H1 (cell line): ENCODE measurements at regions not wholly inside any gene's neighbourhood (a gene's known extent, or its start where the extent isn't known, plus 50 kb on each side); places are given as distances from the start of the nearest gene placed in this dataset.

ENCODE experiments used
- CTCF ChIA-PET: fragments of 300-600 bp; sonication (Branson Sonifier 250); formaldehyde crosslinking; loops from one replicate; lab custom pipeline; 2021; ENCODE audit not compliant: partially characterized antibody; lab: Charles Lee
- POLR2A ChIA-PET: fragments of 300-600 bp; sonication (Branson Sonifier 250); formaldehyde crosslinking; loops from one replicate; lab custom pipeline; 2021; ENCODE audit warnings: inconsistent platforms; ENCODE audit not compliant: partially characterized antibody; lab: Charles Lee
- DNase-seq, 2 experiments: peaks; one replicate each; pipeline versions ENCODE4 v3.0.0 to v3.0.0-alpha.2; 2010 to 2022; ENCODE audit warnings: low spot score in 2 of 2, low read depth in 1 of 2, mixed read lengths in 1 of 2
- FAIRE-seq: peaks from 2 replicates; lab custom pipeline; 2011; peaks lifted over from hg19 to GRCh38; lab: Jason Lieb, UNC
- H2AFZ ChIP-seq: 2 replicates; pipeline ENCODE4 v1.8.1; 2012; ENCODE audit warnings: low read length, inconsistent platforms
- H2AK5ac ChIP-seq: 2 replicates; pipeline ENCODE4 v1.6.1; 2013; ENCODE audit warnings: low read depth, low read length
- H2BK120ac ChIP-seq: replicated peaks from 2 replicates; pipeline ENCODE3; 2013; ENCODE audit warnings: low read depth, low read length, inconsistent platforms
- H2BK12ac ChIP-seq: 2 replicates; pipeline ENCODE4 v1.6.1; 2013; ENCODE audit warnings: low read depth, low read length
- H2BK15ac ChIP-seq: 2 replicates; pipeline ENCODE4 v1.6.1; 2013; ENCODE audit warnings: low read length
- H2BK20ac ChIP-seq: 2 replicates; pipeline ENCODE4 v1.6.1; 2013; ENCODE audit warnings: low read length
- H2BK5ac ChIP-seq: 2 replicates; pipeline ENCODE4 v1.6.1; 2013; ENCODE audit warnings: low read depth, low read length
- H3K14ac ChIP-seq: 2 replicates; pipeline ENCODE4 v1.6.1; 2013; ENCODE audit warnings: inconsistent platforms; ENCODE audit not compliant: insufficient read length
- H3K18ac ChIP-seq: 2 replicates; pipeline ENCODE4 v1.6.1; 2013; ENCODE audit warnings: low read length; ENCODE audit errors: extremely low read depth
- H3K23ac ChIP-seq: 2 replicates; pipeline ENCODE4 v1.6.1; 2013; ENCODE audit warnings: inconsistent platforms; ENCODE audit not compliant: insufficient read length
- H3K23me2 ChIP-seq: 2 replicates; pipeline ENCODE4 v1.6.1; 2013; ENCODE audit warnings: low read depth, low read length
- H3K27ac ChIP-seq: 2 replicates; pipeline ENCODE4 v1.6.1; 2011; ENCODE audit warnings: low read depth, low read length, inconsistent platforms
- H3K27me3 ChIP-seq, 4 experiments: replicated peaks in 1 of 4; 1 replicate in 1 of 4; 2 replicates in 3 of 4; pipeline versions ENCODE4 v1.6.1 to v1.8.1; 2011 to 2013; ENCODE audit warnings: low read length in 3 of 4, mild to moderate bottlenecking in 3 of 4, inconsistent platforms in 2 of 4, mixed read lengths in 2 of 4, moderate library complexity in 1 of 4; ENCODE audit not compliant: control insufficient read depth in 3 of 4, insufficient read depth in 3 of 4; ENCODE audit errors: extremely low read depth in 1 of 4
- H3K36me3 ChIP-seq, 4 experiments: 2 replicates each; pipeline versions ENCODE4 v1.6.1 to v1.8.1; 2011 to 2013; ENCODE audit warnings: mild to moderate bottlenecking in 4 of 4, low read length in 3 of 4, moderate library complexity in 2 of 4, control low read depth in 1 of 4, inconsistent platforms in 1 of 4; ENCODE audit not compliant: insufficient read depth in 4 of 4, control insufficient read depth in 2 of 4
- H3K4ac ChIP-seq: replicated peaks from 2 replicates; pipeline ENCODE3; 2013; ENCODE audit warnings: low read length, low read depth, mixed read lengths, inconsistent platforms; ENCODE audit not compliant: insufficient read length
- H3K4me1 ChIP-seq, 4 experiments: replicated peaks in 1 of 4; 1 replicate in 1 of 4; 2 replicates in 3 of 4; pipeline versions ENCODE4 v1.6.1 to v1.8.1; 2011 to 2013; ENCODE audit warnings: low read length in 3 of 4, inconsistent platforms in 2 of 4, mixed read lengths in 1 of 4; ENCODE audit not compliant: insufficient read depth in 4 of 4, control insufficient read depth in 3 of 4
- H3K4me2 ChIP-seq, 2 experiments: 2 replicates each; pipeline versions ENCODE4 v1.6.1 to v1.8.1; 2011 to 2013; ENCODE audit warnings: low read depth in 2 of 2, low read length in 2 of 2, control low read depth in 1 of 2, inconsistent platforms in 1 of 2, mild to moderate bottlenecking in 1 of 2; ENCODE audit not compliant: insufficient read depth in 1 of 2
- H3K4me3 ChIP-seq, 4 experiments: fragments of 200-600, 300-600 bp in 1 of 4; sonication (generic), shearing (Covaris generic), sonication (Bioruptor Twin) in 1 of 4; 2 replicates each; pipeline versions ENCODE4 v1.5.1 to v1.8.1; 2011 to 2016; ENCODE audit warnings: low read length in 4 of 4, low read depth in 3 of 4, control low read depth in 2 of 4, inconsistent platforms in 2 of 4, mild to moderate bottlenecking in 2 of 4, mixed read lengths in 1 of 4, moderate library complexity in 1 of 4; ENCODE audit not compliant: insufficient read depth in 2 of 4; ENCODE audit errors: extremely low read depth in 1 of 4
- H3K56ac ChIP-seq: replicated peaks from 2 replicates; pipeline ENCODE3; 2013; ENCODE audit warnings: low read depth, mild to moderate bottlenecking, mixed read lengths, low read length, inconsistent platforms; ENCODE audit not compliant: insufficient read length
- H3K79me1 ChIP-seq: 2 replicates; pipeline ENCODE4 v1.6.1; 2013; ENCODE audit warnings: low read depth, low read length, control low read depth
- H3K79me2 ChIP-seq, 2 experiments: 2 replicates each; pipeline versions ENCODE4 v1.6.1 to v1.8.1; 2012 to 2013; ENCODE audit warnings: low read length in 2 of 2, mild to moderate bottlenecking in 2 of 2, inconsistent platforms in 1 of 2; ENCODE audit not compliant: insufficient read depth in 2 of 2, control insufficient read depth in 1 of 2
- H3K9ac ChIP-seq, 4 experiments: replicated peaks in 1 of 4; 1 replicate in 1 of 4; 2 replicates in 3 of 4; pipeline versions ENCODE4 v1.6.1 to v1.8.1; 2011 to 2013; ENCODE audit warnings: low read depth in 3 of 4, low read length in 3 of 4, control low read depth in 2 of 4, mild to moderate bottlenecking in 2 of 4, moderate library complexity in 2 of 4, inconsistent platforms in 1 of 4; ENCODE audit errors: extremely low read depth in 1 of 4
- H3K9me3 ChIP-seq, 2 experiments: 2 replicates each; pipeline versions ENCODE4 v1.6.1 to v1.8.1; 2012 to 2013; ENCODE audit warnings: mild to moderate bottlenecking in 2 of 2, moderate library complexity in 2 of 2, control low read depth in 1 of 2, inconsistent platforms in 1 of 2, low read depth in 1 of 2, low read length in 1 of 2, mixed read lengths in 1 of 2; ENCODE audit not compliant: insufficient read depth in 2 of 2
- H4K20me1 ChIP-seq, 2 experiments: replicated peaks in 1 of 2; 2 replicates each; pipeline versions ENCODE3 to v1.8.1; 2011 to 2013; ENCODE audit warnings: inconsistent platforms in 2 of 2, low read length in 2 of 2, mild to moderate bottlenecking in 1 of 2; ENCODE audit not compliant: insufficient read depth in 2 of 2, control insufficient read depth in 1 of 2
- H4K5ac ChIP-seq: 2 replicates; pipeline ENCODE4 v1.6.1; 2013; ENCODE audit warnings: low read length, low read depth, mixed read lengths, inconsistent platforms; ENCODE audit not compliant: insufficient read length
- H4K8ac ChIP-seq: 2 replicates; pipeline ENCODE4 v1.8.0; 2013; ENCODE audit warnings: mild to moderate bottlenecking, moderate library complexity, low read length, inconsistent platforms; ENCODE audit not compliant: insufficient read depth; ENCODE audit errors: extremely low read depth
- H4K91ac ChIP-seq: replicated peaks from 2 replicates; pipeline ENCODE3; 2013; ENCODE audit warnings: low read length, mixed read lengths, inconsistent platforms; ENCODE audit not compliant: insufficient read length
- EP300 ChIP-seq, 2 experiments: IDR thresholded peaks; 1 replicate in 1 of 2; 2 replicates in 1 of 2; pipeline ENCODE4 v1.6.1; 2011 to 2012; ENCODE audit warnings: low read depth in 2 of 2, low read length in 2 of 2, mild to moderate bottlenecking in 2 of 2, borderline replicate concordance in 1 of 2, inconsistent platforms in 1 of 2, moderate library complexity in 1 of 2
- JUN ChIP-seq: IDR thresholded peaks from 2 replicates; pipeline ENCODE4 v1.6.1; 2011; ENCODE audit warnings: low read depth, mild to moderate bottlenecking, improper control_type of control experiment, low read length
- SAP30 ChIP-seq: fragments of 300-600 bp; sonication (generic); IDR thresholded peaks from 2 replicates; pipeline ENCODE4 v1.7.1; 2012; ENCODE audit warnings: low read length, moderate library complexity, mild to moderate bottlenecking, inconsistent platforms; ENCODE audit not compliant: insufficient read depth, insufficient replicate concordance
- SIX5 ChIP-seq: IDR thresholded peaks from 2 replicates; pipeline ENCODE4 v1.6.1; 2011; ENCODE audit warnings: mild to moderate bottlenecking, low read depth, low read length
- WGBS, 2 experiments: shearing (Covaris generic) in 1 of 2; methylation state at CpG; one replicate each; pipeline versions ENCODE4 v1.1.6 to v1.1.7; 2013 to 2015; ENCODE audit warnings: low lambda C conversion rate in 2 of 2, mixed read lengths in 2 of 2, inconsistent platforms in 1 of 2, low coverage in 1 of 2, missing lambda C conversion rate in 1 of 2; ENCODE audit not compliant: insufficient replicate concordance in 2 of 2, insufficient coverage in 1 of 2, insufficient read length in 1 of 2; ENCODE audit errors: extremely low coverage in 1 of 2, missing lambda C conversion rate in 1 of 2; 5-methylcytosine and 5-hydroxymethylcytosine counted together

DNA sequence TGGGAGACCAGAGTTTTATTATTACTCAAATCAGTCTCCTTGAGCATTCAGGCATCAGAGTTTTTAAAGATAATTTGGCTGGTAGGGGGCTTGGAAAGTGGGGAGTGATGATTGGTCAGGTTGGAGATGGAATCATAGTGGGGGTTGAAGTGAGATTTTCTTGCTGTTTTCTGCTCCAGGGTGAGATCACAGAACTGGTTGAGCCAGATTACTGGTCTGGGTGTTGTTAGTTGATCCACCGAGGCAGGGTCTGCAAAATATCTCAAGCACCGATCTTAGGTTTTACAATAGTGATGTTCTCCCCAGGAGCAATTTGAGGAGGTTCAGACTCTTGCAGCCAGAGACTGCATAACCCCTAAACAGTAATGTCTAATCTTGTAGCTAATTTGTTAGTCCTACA is 141.0 kb downstream of the OTOL1 start:
- POLR2A ChIA-PET, result no interaction called here
- Histone ChIP-seq H3K79me2 (no peaks in the 10 kb centered on the region), H3K4me2 (peak overlapping the region in 1 of 2 experiments; percentile 42; a peak in 1 of 4 replicates), H3K23me2 (no peaks in the 10 kb centered on the region), H3K14ac (no peak overlapping the region), H3K4me1 (peaks cover 0 to 18% (median 9%) of the 10 kb centered on the region in 4 experiments; a peak in 4 of 7 replicates), H3K9me3 (no peaks in the 10 kb centered on the region; a peak in 1 of 4 replicates), H2BK20ac (no peak overlapping the region), H3K4me3 (peak overlapping the region in 1 of 4 experiments; percentile 27; a peak in 1 of 8 replicates), H3K27me3 (no peaks in the 10 kb centered on the region), H2AFZ (no peak overlapping the region), H2BK12ac (no peak overlapping the region), H3K56ac (no peak overlapping the region), H3K79me1 (no peaks in the 10 kb centered on the region), H4K8ac (no peak overlapping the region), H3K18ac (no peak overlapping the region), H4K20me1 (no peaks in the 10 kb centered on the region), H4K5ac (no peak overlapping the region), H2BK120ac (no peak overlapping the region), H3K9ac (no peak overlapping the region), H3K27ac (no peak overlapping the region), H4K91ac (no peak overlapping the region), H3K4ac (no peak overlapping the region), H3K36me3 (no peaks in the 10 kb centered on the region; a peak in 1 of 8 replicates), H2BK15ac (no peak overlapping the region), H2BK5ac (no peak overlapping the region), H2AK5ac (no peak overlapping the region), H3K23ac (no peak overlapping the region)
- no peak for DNase-seq
- TF ChIP-seq SAP30 (no peak), JUN (no peak), EP300 (IDR thresholded peaks at IDR 0.05; ENCODE audit: borderline replicate concordance in 1 of 2, low read depth in 2 of 2, low read length in 2 of 2) (no peak), SIX5 (no peak)
- WGBS, 2 experiments, result 56% methylated on average over 2 of the region's 2 CpGs; no CpG with 5 or more reads in 1 of the 2 experiments
- no peak for FAIRE-seq
- CTCF ChIA-PET, result no interaction called here
